Endothelial cell of umbilical vein (primary cell): ENCODE measurements at regions not wholly inside any gene's neighbourhood (a gene's known extent, or its start where the extent isn't known, plus 50 kb on each side); places are given as distances from the start of the nearest gene placed in this dataset.

Experiments
- CTCF ChIP-seq, 2 donors: IDR thresholded peaks; 1 replicate in 1 of 2; 2 replicates in 1 of 2; pipeline ENCODE4 v1.5.1; 2011; ENCODE audit warnings: low read length in 2 of 2, mild to moderate bottlenecking in 2 of 2, moderate library complexity in 2 of 2, control low read depth in 1 of 2, inconsistent platforms in 1 of 2, low read depth in 1 of 2; ENCODE audit not compliant: insufficient read depth in 1 of 2; ENCODE audit errors: extremely low read depth in 1 of 2
- JUN ChIP-seq: IDR thresholded peaks from 2 replicates; pipeline ENCODE4 v1.6.1; 2011; ENCODE audit warnings: borderline replicate concordance, low read depth; ENCODE audit not compliant: insufficient read length, insufficient read depth
- POLR2A ChIP-seq: IDR thresholded peaks from 2 replicates; pipeline ENCODE4 v1.6.1; 2012; ENCODE audit warnings: low read depth, mild to moderate bottlenecking, control low read depth, low read length
- POLR2AphosphoS5 ChIP-seq: IDR thresholded peaks from 2 replicates; pipeline ENCODE4 v1.6.1; 2012; ENCODE audit warnings: low read depth, mild to moderate bottlenecking, control low read depth, low read length, moderate library complexity; ENCODE audit not compliant: insufficient read depth

- TF ChIP-seq CTCF (IDR thresholded peaks at IDR 0.05; ENCODE audit: extremely low read depth in 1 of 2, insufficient read depth in 1 of 2, low read depth in 1 of 2, low read length in 2 of 2) (no peak), JUN (no peak), POLR2A (no peak), POLR2AphosphoS5 (no peak)
Measured at GRCh38 chr14:30114051-30114450, 186.4 kb upstream of the PRKD1 start.
